T47D (cell line): ENCODE measurements at regions not wholly inside any gene's neighbourhood (a gene's known extent, or its start where the extent isn't known, plus 50 kb on each side); places are given as distances from the start of the nearest gene placed in this dataset.

ENCODE experiments used
- DNase-seq, 2 experiments: peaks; one replicate each; pipeline versions ENCODE4 v3.0.0 to v3.0.0-alpha.2; 2011 to 2012; ENCODE audit warnings: low read depth in 1 of 2, low spot score in 1 of 2
- JUND ChIP-seq: IDR thresholded peaks from 2 replicates; pipeline ENCODE4 v1.6.1; 2012; ENCODE audit warnings: low read depth
- in situ Hi-C: cut with HindIII; loops from 2 replicates; pipeline ENCODE4 v1.10.0; 2016; ENCODE audit warnings: low sequenced_read_pairs, low pct_unique_long_range_greater_than_20kb

DNA sequence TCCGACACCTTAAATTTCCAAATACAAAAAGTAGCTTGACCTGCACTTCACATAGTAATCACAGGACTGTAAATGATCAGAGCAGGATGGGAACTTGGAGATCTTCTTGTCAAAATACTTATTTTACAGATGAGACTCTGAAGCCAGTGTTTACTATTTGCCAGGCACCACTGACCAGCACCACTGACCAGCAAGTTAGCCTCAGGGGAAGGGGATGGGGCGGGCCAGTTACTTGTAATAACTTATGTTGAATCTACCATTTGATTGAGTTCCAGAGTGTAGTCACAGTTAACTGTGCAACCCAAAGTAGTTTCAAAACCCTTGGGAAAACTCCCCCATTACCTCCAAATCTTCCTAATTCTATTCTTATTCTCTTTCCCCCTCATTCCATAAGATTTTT, 278.4 kb downstream of the PCNX1 start:
- no peak for TF ChIP-seq JUND
- in situ Hi-C loops, result no loop called here
- DNase-seq, result no peak

- no peak for TF ChIP-seq JUND
- in situ Hi-C loops, result no loop called here
Observed at GRCh38 chr14:71187633-71188356, 280.5 kb downstream of the PCNX1 start.

GRCh38 chr14:71190770-71191374, 283.6 kb downstream of the PCNX1 start:
- no peak for TF ChIP-seq JUND
- in situ Hi-C loops, result no loop called here
- no peak for DNase-seq

More at GRCh38 chr14:71187633-71188356, 280.5 kb downstream of the PCNX1 start:
- DNase-seq, result no peak

DNA sequence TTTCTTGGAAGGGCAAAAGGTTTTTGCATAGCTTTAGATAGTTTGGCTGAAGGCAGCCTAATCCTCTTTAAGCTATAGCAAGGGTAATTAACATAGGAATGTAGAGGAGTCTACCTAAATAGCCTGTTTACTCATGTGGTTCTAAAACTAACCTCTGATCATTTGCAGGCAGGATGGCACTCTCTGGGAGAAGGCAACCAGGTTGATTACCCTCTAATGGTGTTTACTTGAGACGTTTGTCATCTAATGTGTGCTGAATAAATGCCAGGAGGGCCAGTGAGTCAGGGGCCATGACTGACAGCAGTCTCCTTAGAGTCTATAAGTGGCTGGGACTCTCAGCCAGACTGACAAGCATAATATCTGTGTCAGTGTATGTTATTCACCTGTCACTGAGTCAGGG, 286.4 kb downstream of the PCNX1 start:
- in situ Hi-C loops, result no loop called here
- DNase-seq, result no peak
- TF ChIP-seq JUND, result no peak

DNA sequence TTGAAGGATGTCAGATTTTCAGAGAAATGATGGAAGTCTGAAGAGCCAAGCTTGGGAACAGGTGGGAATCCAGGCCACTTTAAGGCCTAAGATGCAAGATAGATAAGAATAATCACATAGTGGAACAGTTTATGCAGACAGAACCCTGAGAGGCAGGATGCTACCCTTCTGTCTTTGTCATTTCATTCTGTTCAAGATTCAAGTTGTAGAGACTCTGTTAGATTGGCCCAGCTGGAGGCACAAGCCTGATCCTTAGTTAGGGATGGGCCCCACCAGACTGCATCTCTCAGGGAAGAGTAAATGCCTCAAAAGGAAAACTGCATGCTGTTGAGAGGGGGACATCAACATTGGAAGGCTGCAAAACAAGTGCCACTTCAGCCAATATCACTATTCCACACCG, 287.0 kb downstream of the PCNX1 start:
- TF ChIP-seq JUND, result no peak
- in situ Hi-C loops, result no loop called here
- no peak for DNase-seq

DNA sequence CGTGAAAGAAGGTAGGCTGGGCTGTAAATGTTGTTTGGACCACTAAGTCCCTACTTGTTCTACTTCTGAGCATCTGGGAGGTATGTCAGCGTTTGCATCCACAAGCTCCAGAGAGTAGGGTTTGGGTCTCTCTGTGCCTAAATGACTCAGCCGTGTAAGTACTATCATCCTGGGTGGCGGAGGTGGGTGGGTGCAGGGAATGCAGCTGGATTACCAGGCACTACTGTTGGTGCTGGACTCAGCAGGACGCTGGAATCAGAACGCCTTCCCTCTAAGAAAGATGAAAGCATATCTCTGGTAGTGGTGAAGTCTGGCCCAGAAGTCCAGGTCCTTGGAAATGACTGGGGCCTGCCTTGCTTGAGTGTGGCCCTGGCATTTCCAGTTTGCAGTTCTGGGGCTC, 289.7 kb downstream of the PCNX1 start:
- in situ Hi-C loops, result no loop called here
- DNase-seq, result no peak
- TF ChIP-seq JUND, result no peak

DNA sequence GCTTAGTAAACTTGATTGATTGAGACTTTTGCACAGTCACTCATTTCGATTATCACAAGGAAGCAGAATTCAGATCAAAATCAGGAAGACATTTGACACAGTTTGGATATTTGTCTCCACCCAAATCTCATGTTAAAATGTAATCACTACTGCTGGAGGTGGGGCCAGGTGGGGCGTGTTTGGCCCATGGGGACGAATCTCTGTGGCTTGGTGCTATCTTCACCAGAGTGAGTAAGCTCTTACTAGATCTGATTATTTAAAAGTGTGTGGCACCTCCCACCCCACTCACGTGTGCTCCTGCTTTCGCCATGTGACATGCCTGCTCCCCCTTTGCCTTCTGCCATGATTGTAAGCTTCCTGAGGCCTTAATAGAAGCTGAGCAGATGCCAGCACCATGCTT, 291.4 kb downstream of the PCNX1 start:
- no peak for DNase-seq
- in situ Hi-C loops, result no loop called here
- TF ChIP-seq JUND, result no peak

GRCh38 chr14:71201840-71202239, 294.6 kb downstream of the PCNX1 start:
- no peak for TF ChIP-seq JUND
- in situ Hi-C loops, result no loop called here
- DNase-seq, result no peak

DNA sequence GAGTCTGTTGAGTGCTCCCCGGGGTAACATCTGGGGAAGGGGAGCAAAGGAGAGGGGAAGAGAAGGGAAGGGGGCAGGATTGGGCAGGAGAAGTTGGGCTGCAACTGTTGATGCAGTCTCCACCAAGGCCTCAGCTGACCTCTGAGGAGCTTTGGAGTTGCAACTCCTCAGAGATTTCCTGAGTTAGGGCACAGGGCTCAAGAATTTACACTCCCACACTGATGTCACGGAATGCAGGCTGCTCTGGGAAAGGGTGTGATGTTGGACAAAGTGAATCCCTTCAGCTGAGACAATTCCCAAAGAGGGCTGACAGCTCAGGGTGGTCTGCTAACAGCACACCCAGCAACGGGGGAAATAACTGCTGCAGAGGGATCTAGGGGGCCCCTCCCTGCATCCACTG, 295.6 kb downstream of the PCNX1 start:
- no peak for TF ChIP-seq JUND
- in situ Hi-C loops, result no loop called here
- no peak for DNase-seq

DNA sequence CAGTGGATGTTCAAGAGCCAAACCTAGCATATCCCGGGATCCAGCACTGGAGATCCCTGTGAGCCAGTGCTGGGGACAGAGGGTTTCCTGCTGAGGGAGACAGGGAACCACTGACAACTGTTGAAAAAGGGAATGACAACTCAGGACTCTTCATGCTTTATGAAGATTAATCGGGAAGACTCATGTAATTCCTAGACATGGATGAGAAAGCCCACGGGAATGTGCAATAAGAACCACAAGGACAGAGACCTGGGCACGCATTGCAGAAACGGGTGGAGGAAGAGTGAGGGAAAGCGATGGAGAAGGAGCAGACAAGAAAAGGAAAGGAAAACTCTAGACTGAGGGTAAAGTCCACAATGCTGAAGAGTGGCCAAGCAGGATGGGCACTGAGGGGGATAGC, 296.0 kb downstream of the PCNX1 start:
- no peak for TF ChIP-seq JUND
- no peak for DNase-seq
- in situ Hi-C loops, result no loop called here

DNA sequence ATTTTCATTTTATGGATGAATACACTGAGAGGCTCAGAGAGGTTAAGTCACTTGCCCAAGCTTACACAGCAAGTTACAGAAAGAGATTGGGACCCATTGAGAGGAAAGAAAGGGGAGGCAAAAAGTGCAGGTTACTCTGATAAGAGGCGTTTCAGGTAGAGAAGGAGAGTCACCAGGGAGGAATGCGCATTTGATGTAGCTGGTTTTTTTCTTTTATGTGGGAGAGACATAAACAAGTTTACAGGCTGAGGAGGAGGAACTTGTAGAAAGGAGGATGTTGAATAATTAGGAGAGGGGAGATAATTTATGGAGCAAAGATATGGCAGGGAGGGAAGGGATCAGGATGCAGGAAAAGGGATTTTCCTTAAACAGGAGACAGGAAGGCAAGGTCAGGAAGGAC, 297.0 kb downstream of the PCNX1 start:
- DNase-seq, result no peak
- in situ Hi-C loops, result no loop called here
- no peak for TF ChIP-seq JUND

DNA sequence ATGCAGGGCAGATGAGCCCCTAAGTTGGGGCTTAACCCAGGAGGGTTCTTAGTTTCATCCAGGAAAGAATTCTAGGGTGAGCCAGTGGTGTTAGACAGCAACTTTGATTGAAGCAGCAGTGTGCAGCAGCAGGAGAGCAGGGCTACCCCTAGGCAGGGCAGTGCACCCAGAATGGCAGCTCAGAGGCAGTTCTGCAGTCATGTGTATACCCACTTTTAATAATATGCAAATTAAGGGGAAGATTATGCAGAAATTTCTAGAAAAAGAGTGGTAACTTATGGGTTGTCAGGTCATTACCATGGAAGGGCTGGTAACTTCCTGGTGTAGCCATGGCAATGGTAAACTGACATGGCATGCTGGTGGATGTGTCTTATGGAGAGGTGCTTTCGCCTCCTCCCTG, 297.5 kb downstream of the PCNX1 start:
- no peak for TF ChIP-seq JUND
- DNase-seq, result no peak
- in situ Hi-C loops, result no loop called here

DNA sequence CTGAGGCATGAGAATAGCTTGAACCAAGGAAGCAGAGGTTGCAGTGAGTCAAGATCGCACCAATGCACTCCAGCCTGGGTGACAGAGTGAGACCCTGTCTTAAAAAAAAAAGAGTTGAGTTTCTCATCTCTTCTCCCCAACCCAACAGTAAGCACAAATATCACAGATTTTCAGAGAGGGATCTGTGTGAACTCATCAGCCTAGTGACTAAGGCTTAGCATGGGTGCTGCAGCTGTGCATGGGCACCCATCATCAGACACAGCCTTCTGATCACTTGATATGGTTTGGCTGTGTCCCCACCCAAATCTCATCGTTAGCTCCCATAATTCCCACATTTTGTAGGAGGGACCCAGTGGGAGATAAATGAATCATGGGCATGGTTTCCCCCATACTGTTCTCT, 298.9 kb downstream of the PCNX1 start:
- in situ Hi-C loops, result no loop called here
- DNase-seq, result no peak
- no peak for TF ChIP-seq JUND
